ENCODE measurements at regions not wholly inside any gene's neighbourhood (a gene's known extent, or its start where the extent isn't known, plus 50 kb on each side); places are given as distances from the start of the nearest gene placed in this dataset.
"Not testable (repeated sequence)": the region's sequence is repeated elsewhere in the genome, so short reads cannot be mapped to it uniquely, and the experiment has no call there.

DNA sequence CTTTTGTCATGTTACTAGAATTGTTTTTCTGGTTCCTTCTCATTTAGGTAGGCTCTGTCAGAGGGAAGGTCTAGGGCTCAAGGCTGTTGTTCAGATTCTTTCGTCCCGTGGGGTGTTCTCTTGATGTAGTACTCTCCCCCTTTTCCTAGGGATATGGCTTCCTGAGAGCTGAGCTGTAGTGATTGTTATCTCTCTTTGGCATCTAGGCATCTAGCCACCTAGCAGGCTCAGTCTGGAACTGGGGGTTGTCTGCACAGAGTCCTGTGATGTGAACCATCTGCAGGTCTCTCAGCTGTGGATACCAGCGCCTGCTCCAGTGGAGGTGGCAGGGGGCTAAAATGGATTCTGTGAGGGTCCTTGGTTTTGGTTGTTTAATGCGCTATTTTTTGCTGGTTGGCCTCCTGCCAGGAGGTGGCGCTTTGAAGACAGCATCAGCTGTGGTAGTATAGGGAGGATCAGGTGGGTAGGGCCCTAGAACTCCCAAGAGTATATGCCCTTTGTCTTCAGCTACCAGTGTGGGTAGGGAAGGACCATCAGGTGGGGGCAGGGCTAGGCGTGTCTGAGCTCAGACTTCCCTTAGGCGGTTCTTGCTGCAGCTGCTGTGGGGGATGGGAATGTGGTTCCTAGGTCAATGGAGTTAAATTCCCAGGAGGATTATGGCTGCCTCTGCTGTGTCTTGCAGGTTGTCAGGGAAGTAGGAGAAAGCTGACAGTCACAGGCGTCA, 78.1 kb upstream of the RAB40AL start:
- not testable (repeated sequence) for H3K36me3 Mint-ChIP-seq; H3K4me3 Mint-ChIP-seq; ATAC-seq (ENCODE audit: low read depth in 2 of 2); H3K4me1 Mint-ChIP-seq; DNase-seq; H3K9me3 Mint-ChIP-seq; H3K27ac Mint-ChIP-seq; H3K27me3 Mint-ChIP-seq

DNA sequence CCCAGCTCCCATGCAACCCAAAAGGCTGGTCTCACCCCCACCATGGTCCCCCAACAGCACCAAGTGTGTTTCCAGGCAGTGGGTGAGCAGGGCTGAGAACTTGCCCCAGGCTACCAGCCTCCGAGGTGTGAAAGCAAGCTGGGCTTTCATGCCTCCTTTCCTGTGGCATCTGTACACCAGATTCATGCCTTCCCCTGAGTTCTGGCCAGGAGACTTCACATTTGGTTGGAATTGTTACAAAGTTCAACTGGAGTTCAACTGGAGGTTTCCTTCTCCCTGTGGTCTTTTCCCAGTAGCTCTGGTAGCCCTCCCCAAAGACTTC, 77.6 kb upstream of the RAB40AL start:
- Mint-ChIP-seq H3K27ac (no peak overlapping the region), H3K9me3 (peaks cover 0 to 4% (median 0%) of the 10 kb centered on the region in 7 donors), H3K4me1 (no peaks in the 10 kb centered on the region), H3K36me3 (peaks cover 0 to 8% of the 10 kb centered on the region in 2 donors), H3K27me3 (no peaks in the 10 kb centered on the region), H3K4me3 (no peak overlapping the region)
- ATAC-seq (ENCODE audit: low read depth in 2 of 2) (no peak), DNase-seq (no peak)

DNA sequence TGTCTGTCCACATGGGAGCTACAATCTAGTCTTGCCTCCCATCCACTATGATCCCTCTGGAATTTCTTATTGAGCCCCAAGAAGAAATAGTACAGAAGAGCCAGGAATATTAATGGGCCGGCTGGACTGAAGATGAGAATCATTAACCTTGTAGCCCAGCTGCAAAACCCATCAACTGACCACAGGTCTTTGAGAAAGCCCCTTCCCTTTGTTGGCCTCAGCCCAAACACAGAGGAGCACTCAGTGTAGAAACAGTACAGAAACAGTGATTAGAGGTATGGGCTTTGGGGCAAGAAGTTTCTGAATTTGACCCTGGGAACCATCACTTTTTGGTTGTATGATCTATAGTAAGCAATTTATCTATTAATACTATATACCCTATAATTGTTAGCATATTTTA, 76.8 kb upstream of the RAB40AL start:
- Mint-ChIP-seq H3K27ac (no peak overlapping the region), H3K4me1 (no peaks in the 10 kb centered on the region), H3K27me3 (no peaks in the 10 kb centered on the region), H3K36me3 (peaks cover 0 to 8% of the 10 kb centered on the region in 2 donors), H3K9me3 (peaks cover 0 to 2% (median 0%) of the 10 kb centered on the region in 7 donors), H3K4me3 (no peak overlapping the region)
- no peak for ATAC-seq (ENCODE audit: low read depth in 2 of 2)
- DNase-seq = no peak

DNA sequence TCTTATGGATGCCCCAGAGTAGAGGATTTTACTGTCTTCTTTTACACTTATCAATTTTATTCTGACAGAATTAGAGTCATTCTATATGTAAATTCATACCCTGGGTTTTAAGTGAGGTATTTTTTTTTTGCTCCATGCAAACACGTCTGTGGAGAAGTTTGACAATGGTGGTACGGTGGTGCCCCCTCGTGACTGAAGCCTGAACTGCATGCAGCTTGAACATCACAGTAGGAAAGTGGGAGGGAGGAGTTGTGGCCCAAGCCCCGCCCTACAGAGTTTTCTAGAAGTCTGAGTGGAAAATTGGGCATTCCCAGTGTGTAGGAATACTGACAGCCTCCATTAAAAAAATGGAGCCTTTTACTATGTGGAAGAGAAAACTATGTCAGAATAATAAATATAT, 73.3 kb upstream of the RAB40AL start:
- DNase-seq (peak; percentile 54), ATAC-seq (ENCODE audit: low read depth in 2 of 2) (peak; percentile 72 to 75)
- Mint-ChIP-seq H3K36me3 (no peaks in the 10 kb centered on the region), H3K27ac (no peak overlapping the region), H3K9me3 (no peaks in the 10 kb centered on the region), H3K27me3 (no peaks in the 10 kb centered on the region), H3K4me3 (no peak overlapping the region), H3K4me1 (no peaks in the 10 kb centered on the region)

DNA sequence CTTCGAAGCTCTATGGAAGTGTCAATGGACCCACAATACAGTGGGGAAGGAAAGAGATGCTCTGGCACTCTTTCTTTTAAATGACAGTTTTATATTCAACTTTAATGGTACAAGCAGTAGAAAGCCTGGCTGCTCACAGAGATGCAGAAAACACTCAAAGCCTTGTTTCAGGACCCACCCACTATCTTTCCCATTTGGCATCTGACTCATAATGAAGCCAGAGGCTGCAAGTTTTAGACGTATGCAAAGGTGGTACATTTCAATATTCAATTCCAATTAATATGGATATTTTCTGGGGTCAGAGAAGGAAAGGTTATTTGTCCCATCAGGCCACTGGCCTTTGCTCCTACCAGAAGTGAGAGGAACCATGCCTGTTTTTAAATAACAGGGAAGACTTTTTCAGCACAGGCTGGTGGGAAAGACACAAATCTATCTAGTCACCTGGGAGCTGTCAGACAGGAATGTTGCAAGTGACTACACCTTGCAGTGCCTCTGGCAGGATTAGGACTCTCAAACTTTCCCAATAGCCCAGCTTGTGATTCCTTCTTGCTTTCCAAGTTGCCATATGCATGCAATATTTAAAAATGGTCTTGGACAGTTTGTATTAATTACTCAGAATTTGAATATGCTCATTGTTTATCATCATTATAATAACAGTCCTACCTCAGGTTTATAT, 70.0 kb upstream of the RAB40AL start:
- H3K4me1 Mint-ChIP-seq = no peaks in the 10 kb centered on the region

DNA sequence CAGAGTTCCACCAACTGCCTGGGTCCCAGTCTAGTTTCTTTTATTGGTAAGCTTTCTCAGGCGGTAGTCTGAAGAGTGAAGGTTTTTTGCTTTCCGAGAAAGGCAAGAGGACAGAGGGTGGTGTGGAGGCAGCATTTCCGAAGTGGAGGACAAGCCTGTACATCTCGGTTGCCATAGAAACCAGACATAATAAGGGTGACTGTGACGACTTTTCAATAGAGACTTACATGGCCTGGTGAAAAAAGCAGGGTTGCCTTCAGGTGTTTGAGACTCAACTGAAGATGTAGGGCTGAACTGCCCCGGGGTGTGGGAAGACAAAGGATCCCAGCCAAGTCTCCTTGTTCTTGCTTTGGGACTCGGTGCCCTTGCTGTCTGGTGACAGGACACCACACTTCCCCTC, 53.6 kb upstream of the RAB40AL start:
- Mint-ChIP-seq H3K4me3 (no peak overlapping the region), H3K27me3 (no peaks in the 10 kb centered on the region), H3K27ac (peak overlapping the region in 1 of 6 donors; percentile 6), H3K36me3 (peaks cover 3 to 7% of the 10 kb centered on the region in 2 donors), H3K4me1 (no peaks in the 10 kb centered on the region), H3K9me3 (no peaks in the 10 kb centered on the region)
- ATAC-seq (ENCODE audit: low read depth in 2 of 2) = no peak
- DNase-seq = no peak

More for the DNA sequence above, 70.0 kb upstream of the RAB40AL start:
- Mint-ChIP-seq H3K27me3 (no peaks in the 10 kb centered on the region), H3K27ac (peak overlapping the region in 1 of 6 donors; percentile 9), H3K36me3 (no peaks in the 10 kb centered on the region), H3K4me3 (no peak overlapping the region), H3K9me3 (peaks cover 0 to 4% (median 0%) of the 10 kb centered on the region in 7 donors)
- ATAC-seq (ENCODE audit: low read depth in 2 of 2) (no peak), DNase-seq (no peak)
